WTC11 (cell line): ENCODE measurements at regions not wholly inside any gene's neighbourhood (a gene's known extent, or its start where the extent isn't known, plus 50 kb on each side); places are given as distances from the start of the nearest gene placed in this dataset.

ENCODE experiments used
- ATAC-seq: fragments of 200-7000 bp; cut with Tn5 transposase; 2 replicates; pipeline ENCODE4 v1.10.0; 2021; ENCODE audit warnings: mild to moderate bottlenecking, moderate library complexity
- CTCF ChIA-PET: fragments of 300-600 bp; sonication (Branson Sonifier 250); formaldehyde crosslinking; loops from one replicate; lab custom pipeline; 2021; ENCODE audit warnings: antibody characterized with exemption; lab: Charles Lee
- POLR2A ChIA-PET: fragments of 350-600 bp; sonication (Branson Sonifier 250); formaldehyde crosslinking; loops from one replicate; lab custom pipeline; 2021; ENCODE audit warnings: antibody characterized with exemption; lab: Charles Lee
- DNase-seq: peaks from one replicate; pipeline ENCODE4 v3.0.0; 2021; ENCODE audit warnings: low spot score
- H3K27ac Mint-ChIP-seq: 2 replicates; pipeline ENCODE4 v1.8.0; 2021; ENCODE audit warnings: mixed read lengths
- H3K27me3 Mint-ChIP-seq: 2 replicates; pipeline ENCODE4 v1.8.0; 2021; ENCODE audit warnings: low read depth, mild to moderate bottlenecking, moderate library complexity, mixed read lengths
- H3K36me3 Mint-ChIP-seq: 2 replicates; pipeline ENCODE4 v1.8.0; 2021; ENCODE audit warnings: mixed read lengths
- H3K4me1 Mint-ChIP-seq: 2 replicates; pipeline ENCODE4 v1.8.0; 2022; ENCODE audit warnings: mixed read lengths
- H3K4me3 Mint-ChIP-seq: 2 replicates; pipeline ENCODE4 v1.8.0; 2021; ENCODE audit warnings: mild to moderate bottlenecking, moderate library complexity, mixed read lengths
- H3K9me3 Mint-ChIP-seq: 2 replicates; pipeline ENCODE4 v1.8.0; 2021; ENCODE audit warnings: mixed read lengths
- AR ChIP-seq: fragments of 250-450 bp; sonication (Bioruptor Pico); IDR thresholded peaks from 2 replicates; pipeline ENCODE4 v1.9.0; 2021; ENCODE audit warnings: mild to moderate bottlenecking
- ATF3 ChIP-seq: sonication (generic); formaldehyde crosslinking; conservative IDR thresholded peaks from 2 replicates; pipeline ENCODE4 v1.8.1; 2022; ENCODE audit warnings: mild to moderate bottlenecking, missing genetic modification reagents
- ESRRA ChIP-seq: sonication (generic); formaldehyde crosslinking; IDR thresholded peaks from 2 replicates; pipeline ENCODE4 v1.8.1; 2022; ENCODE audit warnings: mild to moderate bottlenecking, missing genetic modification reagents, borderline replicate concordance
- FOXP1 ChIP-seq: sonication (generic); formaldehyde crosslinking; IDR thresholded peaks from 2 replicates; pipeline ENCODE4 v1.8.0; 2022; ENCODE audit warnings: missing genetic modification reagents, mild to moderate bottlenecking, moderate library complexity, borderline replicate concordance
- FOXP4 ChIP-seq: sonication (generic); formaldehyde crosslinking; IDR thresholded peaks from 2 replicates; pipeline ENCODE4 v1.8.0; 2022; ENCODE audit warnings: mild to moderate bottlenecking, missing genetic modification reagents
- IRF2 ChIP-seq: sonication (generic); formaldehyde crosslinking; IDR thresholded peaks from 2 replicates; pipeline ENCODE4 v1.8.0; 2022; ENCODE audit warnings: low read depth, missing genetic modification reagents, borderline replicate concordance
- NFATC4 ChIP-seq: fragments of 250-450 bp; sonication (Bioruptor Pico); IDR thresholded peaks from 2 replicates; pipeline ENCODE4 v1.9.0; 2021; ENCODE audit warnings: mild to moderate bottlenecking
- NFYB ChIP-seq: sonication (generic); formaldehyde crosslinking; conservative IDR thresholded peaks from 2 replicates; pipeline ENCODE4 v1.8.0; 2022; ENCODE audit warnings: low read depth, missing genetic modification reagents
- OVOL2 ChIP-seq: fragments of 250-450 bp; sonication (Bioruptor Pico); IDR thresholded peaks from 2 replicates; pipeline ENCODE4 v1.9.0; 2021; ENCODE audit warnings: mild to moderate bottlenecking, borderline replicate concordance
- TCF7 ChIP-seq: sonication (generic); formaldehyde crosslinking; IDR thresholded peaks from 2 replicates; pipeline ENCODE4 v1.8.0; 2022; ENCODE audit warnings: mild to moderate bottlenecking, low read depth, missing genetic modification reagents, moderate library complexity
- ZNF263 ChIP-seq: sonication (generic); formaldehyde crosslinking; IDR thresholded peaks from 2 replicates; pipeline ENCODE4 v1.8.1; 2022; ENCODE audit warnings: low read depth, mild to moderate bottlenecking, moderate library complexity, missing genetic modification reagents
- TF ChIP-seq, protein P1 (sequence below): sonication (generic); formaldehyde crosslinking; IDR thresholded peaks from 2 replicates; pipeline ENCODE4 v1.8.1; 2023; ENCODE audit warnings: mild to moderate bottlenecking, missing genetic modification reagents, borderline replicate concordance
- TF ChIP-seq, protein P2 (sequence below): sonication (generic); formaldehyde crosslinking; IDR thresholded peaks from 2 replicates; pipeline ENCODE4 v1.8.0; 2022; ENCODE audit warnings: mild to moderate bottlenecking, missing genetic modification reagents
- TF ChIP-seq, protein P3 (sequence below): fragments of 250-450 bp; sonication (Bioruptor Pico); IDR thresholded peaks from 2 replicates; pipeline ENCODE4 v1.9.0; 2021; ENCODE audit warnings: moderate library complexity, mild to moderate bottlenecking, inconsistent platforms, borderline replicate concordance

GRCh38 chr10:121183707-121184106 lies 332.5 kb downstream of the WDR11 start (continued):
- TF ChIP-seq FOXP4: no peak
- TF ChIP-seq, protein P1, sequence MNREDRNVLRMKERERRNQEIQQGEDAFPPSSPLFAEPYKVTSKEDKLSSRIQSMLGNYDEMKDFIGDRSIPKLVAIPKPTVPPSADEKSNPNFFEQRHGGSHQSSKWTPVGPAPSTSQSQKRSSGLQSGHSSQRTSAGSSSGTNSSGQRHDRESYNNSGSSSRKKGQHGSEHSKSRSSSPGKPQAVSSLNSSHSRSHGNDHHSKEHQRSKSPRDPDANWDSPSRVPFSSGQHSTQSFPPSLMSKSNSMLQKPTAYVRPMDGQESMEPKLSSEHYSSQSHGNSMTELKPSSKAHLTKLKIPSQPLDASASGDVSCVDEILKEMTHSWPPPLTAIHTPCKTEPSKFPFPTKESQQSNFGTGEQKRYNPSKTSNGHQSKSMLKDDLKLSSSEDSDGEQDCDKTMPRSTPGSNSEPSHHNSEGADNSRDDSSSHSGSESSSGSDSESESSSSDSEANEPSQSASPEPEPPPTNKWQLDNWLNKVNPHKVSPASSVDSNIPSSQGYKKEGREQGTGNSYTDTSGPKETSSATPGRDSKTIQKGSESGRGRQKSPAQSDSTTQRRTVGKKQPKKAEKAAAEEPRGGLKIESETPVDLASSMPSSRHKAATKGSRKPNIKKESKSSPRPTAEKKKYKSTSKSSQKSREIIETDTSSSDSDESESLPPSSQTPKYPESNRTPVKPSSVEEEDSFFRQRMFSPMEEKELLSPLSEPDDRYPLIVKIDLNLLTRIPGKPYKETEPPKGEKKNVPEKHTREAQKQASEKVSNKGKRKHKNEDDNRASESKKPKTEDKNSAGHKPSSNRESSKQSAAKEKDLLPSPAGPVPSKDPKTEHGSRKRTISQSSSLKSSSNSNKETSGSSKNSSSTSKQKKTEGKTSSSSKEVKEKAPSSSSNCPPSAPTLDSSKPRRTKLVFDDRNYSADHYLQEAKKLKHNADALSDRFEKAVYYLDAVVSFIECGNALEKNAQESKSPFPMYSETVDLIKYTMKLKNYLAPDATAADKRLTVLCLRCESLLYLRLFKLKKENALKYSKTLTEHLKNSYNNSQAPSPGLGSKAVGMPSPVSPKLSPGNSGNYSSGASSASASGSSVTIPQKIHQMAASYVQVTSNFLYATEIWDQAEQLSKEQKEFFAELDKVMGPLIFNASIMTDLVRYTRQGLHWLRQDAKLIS: no peak
- no peak for TF ChIP-seq NFATC4 (CRISPR knock-in tag)

GRCh38 chr10:121185816-121186455 lies 334.8 kb downstream of the WDR11 start:
- POLR2A ChIA-PET: interaction anchor here (0.6 kb wide), 1 partner anchor 46 kb away, joined by 3 read pairs; no protein-coding TSS in a partner anchor
- no peak overlapping the region for H3K4me3 Mint-ChIP-seq
- TF ChIP-seq ZNF263 (no peak), NFYB (CRISPR knock-in tag) (no peak)
- TF ChIP-seq, protein P2, sequence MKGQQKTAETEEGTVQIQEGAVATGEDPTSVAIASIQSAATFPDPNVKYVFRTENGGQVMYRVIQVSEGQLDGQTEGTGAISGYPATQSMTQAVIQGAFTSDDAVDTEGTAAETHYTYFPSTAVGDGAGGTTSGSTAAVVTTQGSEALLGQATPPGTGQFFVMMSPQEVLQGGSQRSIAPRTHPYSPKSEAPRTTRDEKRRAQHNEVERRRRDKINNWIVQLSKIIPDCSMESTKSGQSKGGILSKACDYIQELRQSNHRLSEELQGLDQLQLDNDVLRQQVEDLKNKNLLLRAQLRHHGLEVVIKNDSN (CRISPR knock-in tag): no peak
- TF ChIP-seq, all 79 proteins: peak for 0
- Mint-ChIP-seq H3K4me1 (peaks cover 10% of the 10 kb centered on the region; the same call in 1 of the 2 replicates), H3K27ac (no peak overlapping the region), H3K27me3 (no peaks in the 10 kb centered on the region), H3K9me3 (peaks cover 2% of the 10 kb centered on the region; the same call in 1 of the 2 replicates), H3K36me3 (no peaks in the 10 kb centered on the region)
- no peak for ATAC-seq
- CTCF ChIA-PET: no interaction called here
- no peak for DNase-seq

DNA sequence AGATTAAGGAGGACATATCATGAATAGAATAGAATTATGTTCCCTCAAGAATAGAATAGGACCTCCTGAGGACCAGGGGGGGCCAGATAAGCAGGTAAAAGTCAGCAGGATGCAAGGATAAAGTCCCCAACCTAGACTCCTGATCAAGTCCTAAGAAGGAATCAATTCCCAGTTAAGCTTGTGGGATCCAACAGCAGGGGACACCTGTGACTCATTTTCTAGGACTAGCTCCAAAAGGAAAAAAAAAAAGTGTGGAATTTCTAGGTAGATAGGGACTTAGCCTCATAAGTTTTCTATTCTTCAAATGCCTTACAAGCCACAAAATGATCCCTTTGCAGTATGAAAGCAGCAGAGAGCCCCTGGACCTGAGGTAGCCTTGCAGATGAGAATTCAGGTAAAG lies 336.2 kb downstream of the WDR11 start:
- CTCF ChIA-PET: interaction anchor here (0.9 to 1.3 kb wide), 4 partner anchors 19 to 421 kb away, joined by 3 to 9 read pairs (median 4); no protein-coding TSS in a partner anchor
- TF ChIP-seq IRF2 (CRISPR knock-in tag) (no peak), ESRRA (CRISPR knock-in tag) (no peak), OVOL2 (CRISPR knock-in tag) (no peak)
- Mint-ChIP-seq H3K27me3 (no peaks in the 10 kb centered on the region), H3K9me3 (peaks cover 3% of the 10 kb centered on the region; the same call in 1 of the 2 replicates), H3K27ac (no peak overlapping the region; the same call in 1 of the 2 replicates), H3K4me3 (no peak overlapping the region), H3K36me3 (no peaks in the 10 kb centered on the region), H3K4me1 (peaks cover 10% of the 10 kb centered on the region; the same call in 1 of the 2 replicates)
- no peak for DNase-seq
- ATAC-seq: no peak
- POLR2A ChIA-PET: interaction anchor here (0.7 to 1.2 kb wide), 2 partner anchors 11 to 84 kb away, joined by 3 to 4 read pairs; no protein-coding TSS in a partner anchor

DNA sequence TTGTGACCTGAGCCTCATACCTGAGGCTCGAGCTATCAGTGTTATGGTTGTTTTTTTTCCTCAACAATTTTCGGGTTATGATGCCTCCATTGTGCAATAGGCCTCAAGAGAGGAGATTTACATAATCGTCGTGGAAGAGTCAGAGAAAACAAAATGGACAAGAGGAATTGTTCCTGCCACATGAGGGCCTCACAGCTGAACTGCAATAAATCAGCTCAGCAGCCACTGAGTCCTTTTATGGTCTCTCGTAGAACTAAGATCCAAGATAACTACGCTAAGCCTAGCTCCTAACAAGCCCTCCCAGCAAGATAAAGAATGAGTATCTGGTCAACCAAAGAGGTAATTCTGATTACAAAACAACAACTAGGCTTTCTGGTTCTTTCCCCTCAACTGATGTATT lies 336.8 kb downstream of the WDR11 start:
- no peak for DNase-seq
- H3K4me1 Mint-ChIP-seq: peaks cover 10% of the 10 kb centered on the region; the same call in 1 of the 2 replicates
- H3K36me3 Mint-ChIP-seq: no peaks in the 10 kb centered on the region
- TF ChIP-seq ATF3 (no peak), NFATC4 (CRISPR knock-in tag) (no peak), TCF7 (CRISPR knock-in tag) (no peak), FOXP1 (CRISPR knock-in tag) (no peak), ESRRA (CRISPR knock-in tag) (no peak), AR (CRISPR knock-in tag) (no peak), OVOL2 (CRISPR knock-in tag) (no peak)
- TF ChIP-seq, protein P3, sequence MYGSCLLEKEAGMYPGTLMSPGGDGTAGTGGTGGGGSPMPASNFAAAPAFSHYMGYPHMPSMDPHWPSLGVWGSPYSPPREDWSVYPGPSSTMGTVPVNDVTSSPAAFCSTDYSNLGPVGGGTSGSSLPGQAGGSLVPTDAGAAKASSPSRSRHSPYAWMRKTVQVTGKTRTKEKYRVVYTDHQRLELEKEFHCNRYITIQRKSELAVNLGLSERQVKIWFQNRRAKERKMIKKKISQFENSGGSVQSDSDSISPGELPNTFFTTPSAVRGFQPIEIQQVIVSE (CRISPR knock-in tag): no peak
- POLR2A ChIA-PET: interaction anchor here (0.7 to 1.2 kb wide), 2 partner anchors 12 to 85 kb away, joined by 3 to 4 read pairs; no protein-coding TSS in a partner anchor
- H3K4me3 Mint-ChIP-seq: no peak overlapping the region
- ATAC-seq: no peak; the same call in 1 of the 2 replicates
- H3K27me3 Mint-ChIP-seq: no peaks in the 10 kb centered on the region
- H3K9me3 Mint-ChIP-seq: peaks cover 7% of the 10 kb centered on the region; the same call in 1 of the 2 replicates
- no peak overlapping the region for H3K27ac Mint-ChIP-seq
- CTCF ChIA-PET: interaction anchor here (0.9 to 1.3 kb wide), 4 partner anchors 19 to 420 kb away, joined by 3 to 9 read pairs (median 4); no protein-coding TSS in a partner anchor
